NB4 (cell line): ENCODE measurements at regions not wholly inside any gene's neighbourhood (a gene's known extent, or its start where the extent isn't known, plus 50 kb on each side); places are given as distances from the start of the nearest gene placed in this dataset.

ENCODE experiments used
- TF ChIP-seq, protein P1 (sequence below): IDR thresholded peaks from one replicate; pipeline ENCODE4 v1.5.1; 2012; ENCODE audit warnings: low read depth, low read length
- TF ChIP-seq, protein P2 (sequence below): IDR thresholded peaks from 2 replicates; pipeline ENCODE4 v1.6.1; 2011; ENCODE audit warnings: low read depth, low read length

DNA sequence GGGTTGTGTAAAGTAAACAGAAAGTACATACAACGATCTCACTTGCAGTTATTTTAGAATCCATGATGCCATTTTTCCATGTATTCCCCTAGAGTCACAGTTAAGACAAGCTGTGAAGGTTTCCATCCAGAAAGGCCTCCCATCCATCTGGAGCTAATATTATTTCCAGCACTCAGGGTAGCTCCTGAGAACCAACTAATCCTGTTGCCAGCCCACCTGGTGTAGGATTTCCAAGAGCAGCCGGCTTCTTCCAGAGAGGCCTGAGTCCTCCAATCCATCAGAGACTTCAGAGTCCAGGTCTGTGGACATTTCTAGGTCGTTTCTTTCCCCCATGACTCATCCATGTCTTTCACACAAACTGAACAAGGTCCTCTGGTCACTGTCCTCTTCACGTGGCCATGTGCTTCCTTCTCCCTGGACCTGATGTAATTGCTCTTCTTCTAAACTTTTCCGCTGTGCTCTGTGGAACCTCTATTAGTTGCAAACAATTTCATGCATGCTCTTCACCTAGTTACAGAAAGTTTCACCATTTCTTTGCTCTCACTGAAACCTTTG, 270.3 kb upstream of the TMTC4 start:
- TF ChIP-seq, protein P1, sequence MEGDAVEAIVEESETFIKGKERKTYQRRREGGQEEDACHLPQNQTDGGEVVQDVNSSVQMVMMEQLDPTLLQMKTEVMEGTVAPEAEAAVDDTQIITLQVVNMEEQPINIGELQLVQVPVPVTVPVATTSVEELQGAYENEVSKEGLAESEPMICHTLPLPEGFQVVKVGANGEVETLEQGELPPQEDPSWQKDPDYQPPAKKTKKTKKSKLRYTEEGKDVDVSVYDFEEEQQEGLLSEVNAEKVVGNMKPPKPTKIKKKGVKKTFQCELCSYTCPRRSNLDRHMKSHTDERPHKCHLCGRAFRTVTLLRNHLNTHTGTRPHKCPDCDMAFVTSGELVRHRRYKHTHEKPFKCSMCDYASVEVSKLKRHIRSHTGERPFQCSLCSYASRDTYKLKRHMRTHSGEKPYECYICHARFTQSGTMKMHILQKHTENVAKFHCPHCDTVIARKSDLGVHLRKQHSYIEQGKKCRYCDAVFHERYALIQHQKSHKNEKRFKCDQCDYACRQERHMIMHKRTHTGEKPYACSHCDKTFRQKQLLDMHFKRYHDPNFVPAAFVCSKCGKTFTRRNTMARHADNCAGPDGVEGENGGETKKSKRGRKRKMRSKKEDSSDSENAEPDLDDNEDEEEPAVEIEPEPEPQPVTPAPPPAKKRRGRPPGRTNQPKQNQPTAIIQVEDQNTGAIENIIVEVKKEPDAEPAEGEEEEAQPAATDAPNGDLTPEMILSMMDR, result no peak
- TF ChIP-seq, protein P2, sequence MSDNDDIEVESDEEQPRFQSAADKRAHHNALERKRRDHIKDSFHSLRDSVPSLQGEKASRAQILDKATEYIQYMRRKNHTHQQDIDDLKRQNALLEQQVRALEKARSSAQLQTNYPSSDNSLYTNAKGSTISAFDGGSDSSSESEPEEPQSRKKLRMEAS, result no peak
